CD4-positive, alpha-beta T cell treated with Interleukin-2 at 100 ng/mL for 4 hours (primary cell): ENCODE measurements at regions not wholly inside any gene's neighbourhood (a gene's known extent, or its start where the extent isn't known, plus 50 kb on each side); places are given as distances from the start of the nearest gene placed in this dataset.
"Not testable (repeated sequence)": the region's sequence is repeated elsewhere in the genome, so short reads cannot be mapped to it uniquely, and the experiment has no call there.

Experiments used
- DNase-seq: peaks from one replicate; pipeline ENCODE4 v3.0.0-alpha.2; 2020; ENCODE audit warnings: low spot score

DNA sequence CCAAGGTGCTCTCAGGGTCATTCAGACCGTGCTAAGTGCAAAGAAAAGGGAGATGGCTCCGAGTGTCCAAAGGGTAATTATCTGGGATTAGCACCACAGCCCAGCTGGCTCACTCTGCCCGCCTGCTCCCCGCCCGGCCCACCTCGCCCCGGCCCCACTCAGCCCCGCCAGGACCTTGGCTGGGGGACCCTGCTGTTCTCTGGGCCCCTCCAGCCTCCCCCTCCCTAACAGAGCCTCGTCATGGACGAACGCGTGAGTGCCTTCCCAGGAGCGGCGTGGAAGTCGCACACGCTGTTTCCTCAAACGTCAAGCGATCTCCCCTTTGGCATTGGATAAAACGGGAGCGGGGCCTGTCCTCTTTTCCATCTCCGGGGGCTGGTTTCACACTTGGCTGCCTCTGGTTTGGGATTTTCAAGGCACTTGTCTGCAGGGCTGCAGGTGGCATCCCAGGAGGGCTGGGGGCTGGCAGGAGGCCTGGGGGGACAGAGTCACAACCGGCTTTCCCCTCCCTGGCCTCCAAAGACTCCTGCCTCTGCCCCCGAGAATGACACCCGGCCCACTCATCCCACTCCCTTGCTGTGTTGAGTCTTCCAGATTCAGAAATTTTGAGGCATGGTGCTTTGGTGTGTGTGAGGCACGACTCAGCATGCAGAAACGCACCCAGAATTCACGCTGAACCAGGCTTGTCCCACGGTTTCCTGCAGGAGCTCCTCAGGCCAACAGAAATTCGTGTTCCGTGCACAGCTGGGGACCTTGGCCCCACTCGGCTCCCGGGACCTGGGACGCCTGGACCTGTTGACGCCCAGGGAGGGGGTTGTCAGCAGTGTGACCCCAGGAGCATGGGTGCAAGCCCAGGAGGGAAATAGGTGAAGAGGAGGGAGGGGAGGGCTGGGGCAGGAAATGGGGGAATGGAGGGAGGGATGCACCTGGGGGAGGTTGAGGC, 110.0 kb downstream of the PDGFA start:
- no peak for DNase-seq

DNA sequence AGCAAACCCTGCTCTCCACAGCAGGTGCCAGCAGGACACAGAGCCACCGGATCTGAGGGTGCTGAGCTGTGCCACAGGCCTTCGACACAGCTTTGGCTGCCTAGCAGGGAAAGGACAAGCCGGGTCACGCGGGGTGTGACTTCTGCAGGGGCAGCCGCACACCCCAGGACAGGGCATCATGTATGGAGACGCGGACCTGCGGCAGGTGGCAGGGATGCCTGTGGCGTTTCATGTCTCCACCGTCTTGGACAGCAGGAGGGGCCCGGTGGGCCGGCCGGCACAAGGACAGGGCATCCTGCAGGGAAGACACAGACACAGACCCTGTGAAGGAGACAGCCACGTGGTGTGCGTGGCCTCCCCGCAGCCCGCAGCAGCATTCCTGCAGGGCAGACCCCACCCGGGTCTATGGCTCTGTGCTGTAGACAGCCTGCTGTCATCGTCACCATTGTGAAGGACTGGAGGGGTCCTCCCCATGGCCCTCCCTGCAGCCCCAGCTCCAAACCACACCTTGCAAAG, 109.2 kb downstream of the PDGFA start:
- DNase-seq, result no peak

DNA sequence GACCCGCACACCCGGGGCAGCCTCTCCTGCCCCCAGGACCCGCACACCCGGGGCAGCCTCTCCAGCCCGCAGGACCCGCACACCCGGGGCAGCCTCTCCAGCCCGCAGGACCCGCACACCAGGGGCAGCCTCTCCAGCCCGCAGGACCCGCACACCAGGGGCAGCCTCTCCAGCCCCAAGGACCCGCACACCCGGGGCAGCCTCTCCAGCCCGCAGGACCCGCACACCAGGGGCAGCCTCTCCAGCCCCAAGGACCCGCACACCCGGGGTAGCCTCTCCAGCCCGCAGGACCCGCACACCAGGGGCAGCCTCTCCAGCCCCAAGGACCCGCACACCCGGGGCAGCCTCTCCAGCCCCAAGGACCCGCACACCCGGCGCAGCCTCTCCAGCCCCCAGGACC, 108.5 kb downstream of the PDGFA start:
- DNase-seq, result not testable (repeated sequence)

DNA sequence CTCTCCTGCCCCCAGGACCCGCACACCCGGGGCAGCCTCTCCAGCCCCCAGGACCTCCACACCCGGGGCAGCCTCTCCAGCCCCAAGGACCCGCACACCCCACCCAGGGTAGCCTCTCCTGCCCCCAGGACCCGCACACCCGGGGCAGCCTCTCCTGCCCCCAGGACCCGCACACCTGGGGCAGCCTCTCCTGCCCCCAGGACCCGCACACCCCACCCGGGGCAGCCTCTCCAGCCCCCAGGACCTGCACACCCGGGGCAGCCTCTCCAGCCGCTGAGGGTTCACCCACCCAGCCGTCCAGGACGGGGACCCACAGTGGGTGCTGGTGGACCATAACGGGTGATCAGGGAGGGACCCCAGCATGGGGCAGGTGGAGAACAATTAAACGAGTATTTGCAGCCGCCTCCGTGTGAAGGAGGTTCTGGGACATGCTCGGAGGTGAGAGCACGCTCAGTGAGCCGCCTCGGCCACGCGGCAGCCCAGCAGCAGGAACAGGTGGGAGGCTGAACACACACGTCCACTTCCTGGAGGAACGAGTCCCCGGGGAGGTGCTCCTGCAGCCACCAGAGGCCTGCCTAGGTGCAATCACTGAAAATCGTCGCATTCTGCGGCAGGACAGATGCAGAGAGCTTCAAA, 107.9 kb downstream of the PDGFA start:
- no peak for DNase-seq

DNA sequence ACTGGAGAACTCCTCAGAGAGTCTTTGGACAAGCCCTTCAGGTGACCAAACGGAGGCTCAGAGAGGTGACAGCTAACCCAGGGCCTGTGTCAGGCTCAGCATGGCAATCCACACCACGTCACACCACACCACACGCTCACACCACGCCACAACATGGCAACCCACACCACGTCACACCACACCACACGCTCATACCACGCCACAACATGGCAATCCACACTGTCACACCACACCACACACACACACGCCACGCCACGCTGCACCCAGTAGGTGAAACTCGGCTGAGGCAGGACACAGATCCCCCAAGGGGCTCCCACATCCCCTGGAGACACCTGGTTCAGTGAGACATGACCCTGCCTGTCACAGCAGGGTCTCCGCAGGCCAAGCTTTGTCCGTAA, 107.3 kb downstream of the PDGFA start:
- no peak for DNase-seq

DNA sequence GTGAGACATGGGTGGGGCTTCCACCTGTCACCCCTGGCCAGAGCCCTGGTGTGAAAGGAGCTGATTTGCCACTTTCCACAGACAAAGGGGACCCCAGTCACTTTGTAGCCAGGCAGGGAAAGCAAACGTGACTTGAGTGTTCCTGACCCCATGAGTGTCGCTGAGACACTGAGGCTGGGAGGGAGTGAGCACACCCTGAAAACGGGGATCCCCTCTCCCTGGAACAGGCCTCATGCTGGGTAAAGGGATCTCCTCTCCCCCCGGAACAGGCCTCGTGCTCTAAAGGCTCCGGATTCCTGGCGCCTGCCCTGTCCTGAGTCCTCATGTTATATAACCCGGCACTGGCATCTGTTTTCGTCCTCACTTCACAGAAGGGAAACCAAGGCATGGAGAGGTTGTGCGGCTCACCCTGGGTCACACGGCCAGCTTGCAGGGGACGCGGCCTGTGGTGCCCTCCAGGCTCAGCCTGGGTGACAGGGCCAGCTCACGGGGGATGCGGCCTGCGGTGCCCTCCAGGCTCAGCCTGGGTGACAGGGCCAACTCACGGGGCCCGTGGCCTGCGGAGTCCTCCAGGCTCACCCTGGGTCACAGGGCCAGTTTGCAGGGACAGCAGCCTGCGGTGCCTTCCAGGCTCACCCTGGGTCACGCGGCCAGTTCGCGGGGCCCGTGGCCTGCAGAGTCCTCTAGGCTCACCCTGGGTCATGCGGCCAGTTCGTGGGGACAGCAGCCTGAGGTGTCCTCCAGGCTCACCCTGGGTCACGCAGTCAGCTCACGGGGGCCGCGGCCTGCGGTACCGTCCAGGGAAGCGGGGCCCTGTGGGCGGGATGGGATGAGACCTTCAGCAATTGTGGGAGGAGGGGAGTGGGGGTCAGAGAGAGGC, 104.7 kb downstream of the PDGFA start:
- DNase-seq, result no peak

DNA sequence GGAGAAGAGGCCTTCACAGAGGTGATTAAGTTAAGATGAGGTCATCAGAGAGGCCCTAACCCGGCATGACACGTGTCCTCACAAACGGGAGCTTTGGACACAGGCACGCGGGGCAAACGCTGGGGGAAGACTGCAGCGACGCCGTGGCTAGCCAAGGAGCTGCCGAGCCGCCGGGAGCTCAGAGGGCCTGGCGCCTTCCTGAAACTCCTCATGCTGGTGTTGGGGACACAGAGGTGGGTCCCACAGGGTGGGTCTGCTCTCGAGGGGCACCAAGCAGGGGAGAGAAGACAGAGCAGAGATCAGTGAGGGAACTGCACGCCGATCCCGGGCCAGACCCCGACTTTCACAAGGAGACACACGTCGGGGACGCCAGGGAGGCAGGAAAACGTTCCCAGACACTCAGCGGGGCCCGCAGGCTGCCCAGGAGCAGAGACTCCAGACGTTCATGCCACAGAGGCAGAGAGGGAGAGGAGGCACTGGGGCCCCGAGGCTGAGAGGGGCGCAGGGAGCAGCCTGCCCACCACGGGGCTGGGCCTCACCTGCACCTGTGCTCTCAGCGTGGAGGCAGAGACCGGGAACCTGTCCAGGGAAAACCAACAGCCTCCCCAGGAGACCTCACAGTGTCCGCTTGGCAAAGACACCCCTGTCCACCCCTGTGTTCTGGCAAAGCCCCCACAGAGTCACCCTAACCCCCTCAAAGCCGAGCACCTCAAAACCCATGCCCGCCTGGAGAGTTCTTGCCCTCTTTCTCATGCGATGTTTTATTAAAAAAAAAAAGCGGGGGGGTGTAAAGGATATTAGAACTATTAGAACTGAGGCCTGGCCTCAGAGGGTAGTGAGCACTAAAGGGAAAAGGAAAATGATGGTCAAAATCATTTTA, 103.8 kb downstream of the PDGFA start:
- no peak for DNase-seq

DNA sequence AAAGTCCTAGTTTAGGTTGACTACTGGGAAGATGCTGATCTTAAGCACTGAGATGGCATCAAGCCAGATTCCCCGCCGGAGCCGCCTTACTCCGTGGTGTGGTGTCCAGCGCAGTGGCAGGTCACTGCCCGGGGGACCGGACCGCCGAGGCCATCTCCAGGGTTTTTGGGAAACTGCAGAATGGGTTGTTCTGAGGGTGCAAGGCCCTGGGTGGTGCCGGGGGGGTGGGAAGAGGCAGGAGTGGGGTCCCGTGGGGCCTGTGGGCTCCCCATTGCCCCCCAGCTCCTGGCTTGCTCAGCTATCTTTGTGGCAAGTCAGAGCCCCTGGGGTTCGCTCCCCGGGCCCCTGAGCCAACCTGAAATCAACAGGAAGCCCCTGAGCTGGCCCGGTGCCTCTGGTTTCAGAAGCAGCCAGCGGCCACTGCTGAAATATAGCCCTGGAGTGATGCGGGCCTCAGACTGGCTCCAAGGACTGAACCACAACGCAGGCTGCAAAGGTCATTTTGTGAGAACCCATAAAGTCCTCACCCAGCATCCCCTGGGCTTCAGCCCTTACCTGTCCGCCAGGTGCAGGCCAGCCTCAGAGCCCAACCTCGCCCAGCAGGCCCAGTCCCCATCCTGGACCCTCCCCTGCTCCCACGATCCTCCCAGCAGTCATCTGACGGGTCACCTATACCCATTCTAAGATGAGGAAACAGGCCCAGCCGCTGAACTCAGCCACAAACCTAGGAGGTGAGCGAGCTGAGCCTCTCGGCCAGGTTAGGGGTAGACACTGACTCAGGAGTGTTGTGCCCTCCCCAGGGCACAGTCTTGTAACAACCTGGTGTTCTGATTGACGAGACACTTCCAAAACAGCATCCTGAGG, 102.7 kb downstream of the PDGFA start:
- DNase-seq, result no peak

DNA sequence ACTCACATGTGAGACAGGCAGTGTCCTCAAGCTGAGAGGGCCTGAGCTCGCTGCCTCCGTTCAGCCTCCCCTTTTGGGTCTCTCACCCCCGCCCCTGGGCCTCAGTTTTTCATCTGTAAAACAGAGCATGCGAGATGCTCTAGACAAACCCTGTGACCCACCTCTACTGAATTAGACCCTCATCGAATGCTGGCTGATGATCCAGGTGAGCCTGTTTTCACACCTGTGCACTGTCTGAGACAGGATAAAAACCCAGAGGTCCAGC, 102.1 kb downstream of the PDGFA start:
- DNase-seq, result no peak

DNA sequence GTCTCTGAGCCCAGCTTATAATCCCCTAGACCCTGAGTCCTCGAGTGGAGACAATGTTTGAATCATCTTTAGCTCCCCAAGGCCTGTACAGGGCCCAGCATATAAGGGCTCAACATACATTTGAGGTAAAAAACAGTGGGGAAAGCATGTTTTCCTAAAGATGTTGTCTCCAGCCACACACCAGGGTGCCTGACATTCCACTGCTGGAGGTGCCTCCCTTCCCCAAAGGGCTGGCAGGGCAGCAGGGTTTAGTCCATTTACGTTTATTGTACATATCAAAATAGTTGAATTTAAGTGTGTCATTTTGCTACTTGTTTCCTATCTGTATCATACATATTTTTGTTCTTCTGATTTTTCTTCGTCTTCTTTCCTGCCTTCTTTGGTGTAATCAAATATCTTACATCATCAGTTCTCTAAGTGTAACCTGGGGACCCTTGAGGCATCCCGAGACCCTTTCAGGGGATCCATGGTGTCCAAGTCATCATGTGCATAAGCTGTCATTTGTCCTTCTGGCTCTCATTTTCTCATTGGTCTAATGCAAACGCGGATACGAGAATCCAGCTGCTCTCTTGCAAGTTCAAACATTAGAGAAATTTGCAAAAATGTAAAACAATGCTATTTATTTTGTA, 101.6 kb downstream of the PDGFA start:
- no peak for DNase-seq

DNA sequence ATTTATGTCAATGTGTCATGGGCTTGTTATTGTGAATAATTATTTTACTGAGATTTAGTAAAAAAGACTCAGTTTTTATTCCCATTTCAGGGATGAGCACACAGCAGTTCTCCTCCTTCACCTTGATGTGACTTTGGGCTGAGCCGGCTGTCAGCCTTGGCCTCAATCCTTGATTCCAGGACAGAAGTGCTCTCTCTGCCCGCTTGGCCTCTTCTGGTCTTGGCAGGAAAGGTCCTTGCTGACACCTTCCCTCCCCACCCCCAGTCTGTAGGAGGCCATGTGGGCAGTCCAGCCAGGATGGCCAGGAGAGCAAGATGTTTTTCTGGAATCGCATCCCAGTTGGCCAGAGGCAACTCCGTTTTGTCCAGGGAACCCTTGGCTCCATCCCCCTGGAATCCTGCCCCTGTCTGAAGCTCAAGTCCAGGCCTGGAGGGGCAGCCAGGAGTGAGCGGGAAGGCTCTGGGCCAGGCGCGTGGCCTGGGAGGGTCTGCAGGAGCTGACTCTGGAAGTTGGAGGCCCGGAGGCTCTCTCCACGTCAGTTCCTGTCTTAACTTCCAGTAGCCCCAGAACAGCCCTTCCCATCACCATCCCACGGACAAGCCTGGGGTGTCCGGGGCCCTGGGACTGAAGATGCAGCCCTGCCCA, 100.9 kb downstream of the PDGFA start:
- no peak for DNase-seq

DNA sequence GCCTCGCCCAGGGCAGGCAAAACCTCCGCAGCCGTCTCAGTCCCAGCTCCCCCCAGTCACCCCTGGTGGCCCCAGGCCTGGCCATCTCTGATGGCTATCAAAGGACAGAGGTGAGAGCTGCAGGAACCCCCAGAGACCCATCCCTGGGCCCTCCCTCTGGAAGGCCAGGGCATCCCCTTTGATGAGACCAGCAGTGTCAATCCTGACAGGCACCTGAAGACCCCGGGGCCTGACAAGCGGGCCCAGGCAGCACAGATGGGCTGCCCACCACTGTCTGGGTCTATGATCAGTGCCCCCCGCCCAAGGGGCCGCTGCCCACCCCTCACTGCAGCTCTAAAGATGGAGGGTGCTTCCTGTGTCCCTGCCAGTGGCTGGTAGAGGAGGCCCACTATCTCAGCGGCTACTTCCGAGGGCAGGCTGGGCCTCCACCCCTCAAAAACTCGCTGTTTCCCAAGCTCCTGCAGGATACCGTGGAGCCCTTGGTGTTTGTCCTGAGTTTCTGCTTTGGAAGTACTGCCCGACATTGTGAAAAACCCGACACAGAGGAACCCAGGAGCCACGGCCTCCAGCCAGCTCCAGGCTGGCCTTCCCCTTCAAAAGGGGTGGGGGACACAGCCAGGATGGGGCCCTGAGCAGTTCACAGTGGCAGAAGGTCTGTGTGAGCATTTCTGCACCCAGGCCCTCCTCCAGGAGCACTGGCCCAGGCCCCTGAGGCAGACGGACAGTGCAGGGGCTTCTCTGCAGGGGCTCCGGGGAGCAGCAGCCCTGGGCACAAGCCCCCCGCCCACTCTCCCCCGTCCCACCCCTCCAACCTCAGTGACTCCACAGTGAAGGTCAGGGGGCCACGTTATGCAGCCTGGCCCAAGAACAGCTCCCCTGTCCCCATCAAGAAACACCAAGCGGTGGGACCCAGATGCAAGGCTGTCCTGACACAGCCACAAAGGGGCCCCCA, 99.2 kb downstream of the PDGFA start:
- no peak for DNase-seq

DNA sequence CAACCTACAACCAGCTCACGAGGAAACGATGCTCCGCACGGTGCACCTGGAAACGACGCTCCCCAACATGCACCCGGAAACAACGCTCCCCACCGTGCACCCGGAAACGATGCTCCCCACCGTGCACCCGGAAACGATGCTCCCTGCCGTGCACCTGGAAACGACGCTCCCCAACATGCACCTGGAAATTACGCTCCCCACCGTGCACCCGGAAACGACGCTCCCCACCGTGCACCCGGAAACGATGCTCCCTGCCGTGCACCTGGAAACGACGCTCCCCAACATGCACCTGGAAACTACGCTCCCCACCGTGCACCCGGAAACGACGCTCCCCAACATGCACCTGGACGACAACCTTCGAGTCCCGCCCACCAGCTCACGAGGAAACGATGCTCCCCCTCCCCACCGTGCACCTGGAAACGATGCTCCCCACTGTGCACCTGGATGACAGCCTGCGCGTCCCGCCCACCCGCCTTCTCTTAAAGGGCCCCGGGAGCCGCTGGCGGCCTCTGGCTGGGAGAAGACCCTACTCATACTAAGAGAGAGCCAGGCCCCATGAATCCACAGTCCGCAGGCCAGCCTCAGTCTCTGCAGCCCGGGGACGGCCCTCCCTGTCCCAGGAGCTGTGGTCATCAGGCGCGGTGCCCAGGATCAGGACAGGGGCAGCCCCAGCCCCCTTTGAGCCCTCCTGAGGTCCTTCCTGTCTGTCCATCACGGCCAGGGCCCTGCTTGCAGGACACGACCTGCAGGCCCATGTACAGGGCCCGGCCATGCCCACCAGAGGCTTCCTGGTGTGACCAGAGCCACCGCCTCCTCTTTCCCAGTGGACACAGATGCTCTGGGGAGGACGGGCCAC, 98.3 kb downstream of the PDGFA start:
- no peak for DNase-seq

DNA sequence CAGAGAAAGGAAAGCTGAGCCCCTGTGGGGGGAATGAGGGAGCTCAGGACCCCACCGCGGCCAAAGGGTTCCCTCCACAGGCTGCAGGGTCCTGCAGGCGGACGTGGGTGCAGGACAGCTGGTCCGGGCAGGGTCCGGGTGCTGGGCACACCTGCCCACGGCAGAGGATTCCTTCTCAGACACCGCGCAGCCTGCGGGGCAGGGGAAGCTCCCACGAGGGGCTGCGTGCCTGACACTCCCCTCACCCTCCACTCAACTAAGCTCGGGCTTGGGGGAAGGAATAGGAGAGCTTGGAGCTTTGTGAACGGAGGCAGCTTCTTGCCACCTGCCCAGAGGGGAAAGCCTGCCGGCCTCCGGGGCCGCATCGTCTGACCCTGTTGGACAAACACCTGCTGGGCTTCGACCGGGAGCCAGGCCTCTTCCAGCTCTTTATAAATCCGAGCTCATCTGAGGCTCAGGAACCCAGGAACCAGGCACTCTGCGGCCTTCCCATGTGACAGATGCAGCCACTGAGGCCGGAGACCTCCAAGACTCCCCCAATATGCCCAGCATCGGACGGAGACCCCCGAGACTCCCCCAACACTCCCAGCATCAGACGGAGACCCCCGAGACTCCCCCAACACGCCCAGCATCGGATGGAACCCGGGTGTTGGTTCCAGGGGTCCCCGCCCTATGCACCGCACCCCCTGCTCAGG, 97.3 kb downstream of the PDGFA start:
- no peak for DNase-seq

DNA sequence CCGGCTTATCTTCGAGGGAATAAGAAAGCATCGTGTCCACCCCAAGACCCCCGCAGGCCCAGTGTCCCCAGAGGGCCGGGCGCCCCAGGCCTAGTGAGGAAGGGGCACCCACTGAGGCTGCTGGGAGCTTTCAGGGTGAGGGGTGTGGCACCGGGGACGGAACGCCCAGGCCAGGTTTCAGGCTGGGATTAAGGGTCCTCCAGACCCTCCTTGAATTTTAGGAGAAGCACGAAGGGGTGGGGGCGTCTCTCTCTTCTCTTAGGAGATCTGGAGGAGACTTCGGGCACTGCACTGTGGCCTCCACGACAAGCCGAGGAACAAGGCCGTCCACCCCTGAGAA, 96.8 kb downstream of the PDGFA start:
- DNase-seq, result no peak

DNA sequence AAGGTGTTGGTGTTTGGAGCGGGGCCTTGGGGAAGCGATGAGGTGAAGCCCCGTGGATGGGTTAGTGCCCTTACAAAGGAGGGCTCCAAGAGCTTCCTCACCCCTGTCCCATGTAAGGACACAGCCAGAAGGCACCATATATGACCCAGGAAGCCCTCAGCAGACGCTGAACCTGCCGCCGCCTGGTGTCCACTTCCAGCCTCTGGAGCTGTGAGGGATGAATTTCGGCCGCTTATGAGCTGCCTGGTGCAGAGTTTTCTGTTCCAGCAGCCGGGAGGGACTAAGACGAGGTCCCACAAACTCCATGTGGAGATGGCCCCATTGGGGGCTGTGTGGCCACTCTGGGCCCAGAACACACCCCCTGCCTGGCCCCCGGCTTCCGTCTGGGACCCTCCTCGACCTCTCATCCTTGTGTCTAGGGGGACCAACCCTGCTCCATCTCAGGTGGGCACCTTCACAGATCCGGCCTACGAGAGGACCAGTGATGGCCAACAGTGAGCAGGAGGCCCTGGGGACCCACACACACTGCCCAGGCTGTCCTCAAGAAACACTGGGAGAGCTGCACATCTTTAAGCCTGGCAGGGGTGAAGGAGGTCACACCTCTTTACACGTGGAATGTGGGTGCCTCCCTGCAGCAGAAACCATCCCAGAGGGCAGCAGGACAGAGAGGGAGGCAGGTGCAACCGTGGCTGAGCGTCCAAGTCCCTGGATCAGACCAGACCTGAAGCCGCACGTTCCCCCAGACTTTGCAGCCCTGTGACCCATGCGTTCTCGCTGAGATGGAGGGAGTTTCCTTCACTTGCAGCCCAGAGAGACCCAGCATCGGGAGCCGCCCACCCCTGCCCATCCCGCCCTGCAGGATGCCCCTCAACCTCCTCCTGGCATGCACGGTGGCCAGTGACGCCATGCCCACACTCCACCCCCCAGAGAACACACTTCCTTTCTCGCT, 96.1 kb downstream of the PDGFA start:
- DNase-seq, result no peak
